HG02642 (cell line): ENCODE measurements at regions not wholly inside any gene's neighbourhood (a gene's known extent, or its start where the extent isn't known, plus 50 kb on each side); places are given as distances from the start of the nearest gene placed in this dataset.

Experiments
- ATAC-seq: cut with Tn5 transposase; IDR thresholded peaks from one replicate; pipeline ENCODE4 v1.9.1; 2021; ENCODE audit warnings: mild to moderate bottlenecking; ENCODE audit not compliant: unreplicated experiment, poor library complexity

DNA sequence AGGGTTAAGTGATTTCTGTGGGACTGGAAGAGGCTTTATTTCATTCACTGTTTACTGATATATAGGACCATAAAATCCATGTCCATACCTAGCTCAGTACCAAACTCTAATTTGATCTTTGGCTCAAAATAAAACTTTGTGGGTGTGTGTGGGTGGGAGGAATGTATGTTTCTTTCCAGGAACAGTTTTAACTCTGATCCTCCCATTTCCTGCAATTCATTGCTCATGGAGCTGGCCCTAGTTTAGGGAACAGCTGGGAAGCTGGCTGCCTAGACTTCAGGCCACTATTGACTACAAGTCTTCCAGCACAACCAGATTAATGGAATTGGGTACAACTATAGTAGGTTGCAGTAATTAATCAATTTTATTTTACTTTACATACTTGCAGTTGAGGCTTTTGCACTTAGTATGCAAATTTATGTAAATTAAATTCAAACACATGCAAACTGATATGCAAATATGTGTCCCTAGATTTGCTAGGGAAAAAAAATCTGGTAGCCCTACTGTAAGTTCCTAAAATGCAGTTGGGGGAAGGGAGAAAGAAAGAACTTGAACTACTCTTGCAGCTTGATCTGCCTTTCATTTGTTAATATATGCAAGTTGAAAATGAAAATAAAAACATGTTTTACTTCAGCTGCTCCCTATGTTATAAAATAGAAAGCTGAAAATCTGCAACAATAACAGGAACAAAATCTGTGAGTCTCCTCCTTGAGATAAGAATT is 1070.3 kb upstream of the CELF4 start:
- no peak for ATAC-seq

DNA sequence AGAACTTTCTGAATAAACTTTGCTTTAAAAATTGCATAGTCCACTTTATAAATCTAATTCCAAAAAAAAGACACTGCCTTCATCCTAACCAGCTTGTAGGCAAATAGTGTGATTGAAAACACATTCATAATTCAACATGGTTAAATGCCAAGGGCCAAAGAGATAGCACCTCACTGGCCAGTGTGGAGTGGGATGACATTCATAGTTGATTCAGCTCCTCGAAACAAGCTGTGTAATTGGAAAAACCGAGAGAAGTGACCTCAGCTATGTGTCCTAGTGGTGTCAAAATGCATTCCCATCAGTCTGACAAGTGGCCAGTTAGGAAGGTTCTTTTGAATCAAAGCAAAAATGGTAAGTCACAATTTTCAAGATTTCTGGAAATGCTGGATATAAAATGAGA is 1068.5 kb upstream of the CELF4 start:
- ATAC-seq = no peak

DNA sequence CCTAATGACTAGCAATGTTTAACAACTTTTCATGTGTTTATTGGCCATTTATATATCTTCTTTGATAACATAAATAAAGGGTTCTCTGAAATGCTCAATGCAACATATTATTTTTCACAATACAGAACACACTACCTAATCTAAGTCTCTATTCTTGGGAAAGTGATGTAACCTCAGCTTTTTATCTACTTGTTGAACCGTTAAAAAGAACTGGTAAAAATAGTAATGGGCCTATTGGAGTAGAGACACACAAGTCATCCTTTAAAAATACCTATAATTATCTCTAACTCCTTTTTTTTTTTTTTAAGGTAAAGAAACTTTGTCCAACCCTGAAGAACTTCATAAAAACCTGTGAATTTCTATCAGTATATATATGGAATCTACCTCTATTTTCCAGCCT is 1067.7 kb upstream of the CELF4 start:
- ATAC-seq = no peak

DNA sequence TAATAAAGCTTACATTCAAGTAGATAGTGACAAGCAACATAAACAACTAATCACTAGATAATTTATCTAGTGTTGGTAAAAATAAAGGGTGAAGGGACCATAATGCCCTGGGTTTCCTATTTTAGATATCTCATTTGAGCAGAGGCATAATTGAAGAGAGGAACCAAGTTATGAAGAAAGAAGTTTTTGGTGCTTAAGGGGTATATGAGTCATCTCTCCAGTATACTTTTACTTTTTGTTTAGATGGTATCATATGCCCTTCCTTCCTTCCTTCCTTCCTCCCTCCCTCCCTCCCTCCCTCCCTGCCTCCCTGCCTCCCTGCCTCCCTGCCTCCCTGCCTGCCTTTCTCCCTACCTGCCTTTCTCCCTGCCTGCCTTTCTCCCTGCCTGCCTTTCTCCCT is 1053.5 kb upstream of the CELF4 start:
- ATAC-seq = no peak

DNA sequence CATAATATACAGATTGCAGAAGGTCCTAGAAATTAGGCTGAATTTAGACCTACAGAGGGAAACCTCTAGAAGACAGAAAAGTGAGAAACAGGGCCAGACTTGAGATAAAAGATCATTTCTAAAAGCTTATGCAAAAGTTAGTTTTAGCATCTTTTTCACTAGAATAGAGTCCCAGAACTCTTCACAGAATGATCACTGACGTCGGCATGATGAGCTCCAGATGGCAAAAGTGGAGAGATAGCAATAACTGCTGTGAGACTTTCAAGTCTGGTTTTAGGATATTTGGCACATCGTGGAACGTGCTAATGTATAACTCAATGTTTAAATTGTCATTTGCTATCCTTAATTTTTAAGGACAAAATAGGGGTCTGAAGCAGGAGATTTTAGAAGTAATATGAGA is 1050.7 kb upstream of the CELF4 start:
- no peak for ATAC-seq

GRCh38 chr18:38612904-38613303 is 1047.3 kb upstream of the CELF4 start:
- ATAC-seq = no peak

DNA sequence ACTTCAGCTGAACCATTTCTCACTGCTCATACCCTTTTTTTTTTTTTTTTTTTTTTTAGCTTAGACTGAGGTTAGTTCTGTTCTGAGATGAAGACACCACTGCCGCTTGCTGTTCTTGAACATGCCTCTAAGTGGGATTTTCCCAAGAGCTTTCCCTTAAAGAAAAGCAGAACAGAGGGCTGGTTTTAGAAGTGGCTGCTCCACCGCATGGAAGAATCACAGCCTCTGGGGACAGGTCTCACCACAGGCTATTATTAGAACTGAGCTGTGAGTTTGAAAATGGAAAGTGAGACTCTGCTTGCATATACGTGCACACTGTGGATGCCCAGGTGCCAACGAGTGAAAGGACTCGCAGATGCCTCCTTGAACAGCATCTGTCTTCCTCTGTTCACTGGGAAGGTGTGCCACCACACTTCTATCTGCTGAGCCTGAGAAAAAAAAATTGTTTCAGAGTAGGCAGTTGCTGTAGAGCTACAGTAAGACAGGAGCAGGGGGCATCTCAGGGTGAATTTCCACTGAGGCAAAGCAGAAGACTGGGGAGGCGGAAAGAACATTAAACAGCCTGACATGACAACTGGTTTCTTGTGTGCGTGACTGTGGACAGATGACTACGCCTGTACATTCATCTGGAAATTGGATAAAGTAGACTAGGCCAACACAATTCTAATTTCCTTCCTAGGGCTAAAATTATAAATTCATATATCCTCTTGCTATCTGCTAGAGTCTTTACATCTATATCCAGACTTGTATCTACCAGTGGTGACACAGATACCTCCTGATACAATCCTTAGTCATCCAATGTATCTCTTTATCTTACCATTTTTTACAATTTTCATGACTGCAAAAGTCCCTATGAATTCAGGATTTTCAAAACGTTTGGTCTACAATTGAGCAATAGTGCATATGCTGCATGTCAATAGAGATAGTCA is 1045.7 kb upstream of the CELF4 start:
- ATAC-seq = peak; percentile 88

DNA sequence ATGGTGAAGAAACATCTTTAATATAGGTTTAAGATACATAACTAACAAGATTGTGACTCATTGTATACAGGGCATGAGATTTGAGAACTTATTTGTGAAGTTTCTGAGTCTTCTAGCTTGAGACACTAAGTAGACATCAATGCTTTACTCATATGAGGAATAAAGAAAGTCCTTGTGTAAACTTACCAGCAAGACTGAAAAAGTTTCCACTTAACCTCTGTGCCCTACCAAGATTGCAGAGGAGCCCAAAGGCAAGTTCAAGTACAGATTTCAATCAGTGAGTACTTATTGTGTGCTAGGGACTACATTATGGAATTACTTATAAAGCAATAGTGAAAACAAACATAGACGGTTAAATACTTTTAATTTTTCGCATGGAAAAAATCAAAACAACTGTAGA is 1041.2 kb upstream of the CELF4 start:
- peak; percentile 27 for ATAC-seq

GRCh38 chr18:38602341-38602740 is 1036.7 kb upstream of the CELF4 start:
- ATAC-seq = no peak

- no peak for ATAC-seq
These were observed 1022.0 kb upstream of the CELF4 start for GRCh38 chr18:38587571-38587970.

DNA sequence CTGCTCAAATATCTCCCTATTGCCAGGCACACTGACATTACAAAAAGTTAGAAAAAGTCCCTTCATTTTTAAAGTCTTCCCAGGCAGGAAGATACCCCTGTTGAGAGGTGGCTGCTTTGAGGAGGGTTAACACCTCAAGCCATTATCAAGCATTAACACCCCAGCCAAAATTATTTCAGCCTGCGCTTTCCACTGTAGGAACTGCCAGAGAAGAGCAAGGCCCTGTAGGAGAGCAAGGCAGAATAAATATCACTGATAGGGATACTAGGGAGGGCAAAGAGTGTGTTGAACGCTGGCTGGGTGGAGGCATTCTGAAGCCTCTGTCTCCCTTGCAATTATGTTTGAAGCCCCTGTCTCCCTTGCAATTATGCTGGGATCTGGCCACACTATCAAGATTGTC is 1020.7 kb upstream of the CELF4 start:
- ATAC-seq = no peak

DNA sequence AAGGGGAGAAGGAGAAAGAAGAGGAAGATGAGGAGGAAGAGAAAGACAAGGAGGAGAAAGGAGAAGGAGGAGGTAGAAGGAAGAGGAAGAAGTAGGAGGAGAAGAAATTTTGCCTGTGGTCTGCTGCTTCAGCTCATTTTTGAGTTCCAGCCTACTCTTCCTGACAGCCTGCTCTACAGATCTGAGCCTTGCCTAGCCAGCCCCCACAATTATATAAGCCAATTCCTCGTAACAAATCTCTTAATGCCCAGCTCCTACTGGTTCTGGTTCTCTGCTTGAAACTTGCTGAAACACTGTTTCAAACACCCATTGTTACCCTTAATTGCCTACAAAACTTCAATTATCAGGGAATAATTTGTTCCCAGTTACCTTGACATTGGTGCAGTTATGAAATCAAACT is 1014.2 kb upstream of the CELF4 start:
- ATAC-seq = no peak

GRCh38 chr18:38576916-38577315 is 1011.3 kb upstream of the CELF4 start:
- ATAC-seq = no peak

GRCh38 chr18:38576349-38576748 is 1010.8 kb upstream of the CELF4 start:
- ATAC-seq = no peak

DNA sequence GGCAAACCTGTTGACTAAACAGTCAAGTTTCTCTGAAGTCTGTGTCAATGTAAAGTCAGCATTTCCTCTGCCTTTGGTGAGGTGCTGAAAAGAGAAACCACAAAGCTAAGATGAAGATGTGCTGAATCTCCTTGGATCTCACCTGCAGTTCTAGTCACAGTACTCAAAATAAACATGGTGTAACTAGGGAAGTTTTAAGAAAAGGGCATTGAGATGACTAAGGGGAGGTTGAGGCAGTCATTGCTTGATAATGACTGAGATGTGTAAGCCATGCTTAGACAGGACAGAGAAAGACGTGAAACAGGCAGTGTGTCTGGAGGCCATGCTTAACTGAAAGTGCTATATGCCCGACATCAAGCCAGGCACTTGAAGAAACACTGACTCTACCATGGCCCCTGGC is 1010.0 kb upstream of the CELF4 start:
- ATAC-seq = no peak

GRCh38 chr18:38575023-38575422 is 1009.4 kb upstream of the CELF4 start:
- ATAC-seq = no peak

GRCh38 chr18:38572554-38573111 is 1007.0 kb upstream of the CELF4 start:
- no peak for ATAC-seq

- no peak for ATAC-seq
These were observed 1006.1 kb upstream of the CELF4 start for GRCh38 chr18:38571651-38572050.

DNA sequence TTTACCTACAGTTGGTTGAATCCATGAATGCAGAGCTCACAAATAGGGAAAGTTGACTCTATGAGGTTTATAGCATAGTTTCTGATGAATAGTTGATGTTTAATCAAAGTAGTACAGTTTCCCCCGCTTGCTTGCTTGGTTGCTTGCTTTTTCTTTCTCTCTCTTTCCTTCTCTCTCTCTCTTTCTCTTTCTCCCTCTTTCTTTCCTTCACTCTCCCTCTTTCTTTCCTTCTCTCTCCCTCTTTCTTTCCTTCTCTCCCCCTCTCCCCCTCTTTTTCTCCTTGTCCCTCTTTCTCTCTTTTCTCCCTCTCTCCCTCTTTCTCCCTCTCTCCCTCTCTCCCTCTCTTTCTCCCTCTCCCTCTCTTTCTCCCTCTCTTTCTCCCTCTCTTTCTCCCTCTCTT is 999.9 kb upstream of the CELF4 start:
- no peak for ATAC-seq

DNA sequence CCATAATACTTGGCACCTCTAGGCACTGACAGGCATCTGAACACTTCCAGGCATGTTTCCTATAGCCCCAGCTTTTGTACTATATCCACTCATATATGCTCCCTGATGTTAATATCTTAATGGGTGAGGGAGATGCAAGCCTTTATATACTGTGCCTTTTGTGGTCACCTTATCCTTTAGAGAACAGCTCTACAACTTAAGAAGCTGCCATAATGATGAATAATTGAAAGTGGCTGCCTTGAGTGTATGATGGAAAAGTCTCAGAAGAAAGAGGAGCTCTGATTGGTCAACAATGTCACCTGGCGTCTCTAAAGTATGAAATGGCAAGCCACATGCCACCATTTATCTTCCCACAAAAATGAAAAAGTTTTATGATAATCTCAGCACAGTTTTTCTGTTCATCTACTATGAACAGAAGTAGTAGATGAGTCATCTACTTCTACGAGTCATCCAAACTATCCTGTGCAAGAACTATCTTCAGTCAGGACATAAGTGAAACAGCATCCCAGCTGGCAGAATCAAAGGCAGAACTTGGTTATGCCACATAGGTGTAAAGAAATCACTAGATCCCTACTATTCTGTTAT is 997.9 kb upstream of the CELF4 start:
- ATAC-seq = no peak

DNA sequence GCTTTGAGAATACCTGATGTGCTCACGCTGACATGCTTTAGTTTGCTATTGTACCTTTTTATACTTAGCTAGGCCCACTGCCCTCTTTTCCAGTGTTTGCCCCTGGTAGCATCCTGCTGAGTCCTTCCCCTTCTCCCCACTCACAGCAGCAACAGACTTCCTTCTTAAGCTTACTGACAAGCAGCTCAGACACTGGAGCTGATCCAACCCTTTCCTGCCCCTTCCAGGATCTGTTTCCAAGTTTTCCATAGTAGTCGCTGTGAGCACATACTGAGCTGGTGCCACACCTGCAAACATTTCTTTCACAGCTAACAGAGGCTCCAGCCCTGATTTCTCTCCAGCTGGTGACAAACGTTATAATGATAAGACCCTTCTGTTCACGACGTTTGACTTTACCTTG is 991.4 kb upstream of the CELF4 start:
- ATAC-seq = no peak
